K562 (cell line): ENCODE measurements at regions not wholly inside any gene's neighbourhood (a gene's known extent, or its start where the extent isn't known, plus 50 kb on each side); places are given as distances from the start of the nearest gene placed in this dataset.

Experiments
- ATAC-seq: fragments of 200-7000 bp; cut with Tn5 transposase; 3 replicates; pipeline ENCODE4 v1.9.1; 2020; ENCODE audit warnings: moderate library complexity
- BruUV-seq: library from RNA; stranded (reverse); fragments of 400-500 nt; replicated peaks from 2 replicates; lab custom pipeline; 2021; lab: Mats Ljungman, UMichigan
- CTCF ChIA-PET: fragments of 300-600 bp; formaldehyde crosslinking; extraction: SDS; loops from one replicate; lab custom pipeline; 2021; ENCODE audit warnings: low intra/inter-chr PET ratio; lab: Yijun Ruan, JAX
- POLR2A ChIA-PET: fragments of 300-600, 350-650 bp; sonication (Branson Sonifier 250); formaldehyde crosslinking; extraction: SDS; loops from one replicate; lab custom pipeline; 2021; ENCODE audit warnings: antibody characterized with exemption, inconsistent platforms; lab: Yijun Ruan, JAX
- DNase-seq, 4 experiments: peaks; one replicate each; pipeline versions ENCODE4 v3.0.0 to v3.0.0-alpha.2; 2011 to 2018; ENCODE audit warnings: low spot score in 3 of 4, mixed read lengths in 3 of 4; ENCODE audit errors: extremely low read depth in 1 of 4
- FAIRE-seq: peaks from 2 replicates; lab custom pipeline; 2011; peaks lifted over from hg19 to GRCh38; lab: Jason Lieb, UNC
- H2AFZ ChIP-seq: 2 replicates; pipeline ENCODE4 v1.6.0; 2011; ENCODE audit warnings: low read depth, low read length, control low read depth, inconsistent platforms
- H3K27ac ChIP-seq: fragments of 200-600 bp; 3 replicates; pipeline ENCODE4 v1.8.0; 2011; ENCODE audit warnings: low read depth, mild to moderate bottlenecking, control low read depth, inconsistent platforms, low read length, moderate library complexity, mixed read lengths; ENCODE audit errors: extremely low read depth
- H3K27me3 ChIP-seq, 2 experiments: fragments of 300-600 bp in 1 of 2; 2 replicates in 1 of 2; 3 replicates in 1 of 2; pipeline versions ENCODE4 v1.6.0 to v1.8.0; 2011; ENCODE audit warnings: inconsistent platforms in 2 of 2, low read length in 2 of 2, mild to moderate bottlenecking in 1 of 2, mixed read lengths in 1 of 2, moderate library complexity in 1 of 2; ENCODE audit not compliant: control insufficient read depth in 2 of 2, insufficient read depth in 2 of 2
- H3K36me3 ChIP-seq: fragments of 300-600 bp; 3 replicates; pipeline ENCODE4 v1.8.0; 2011; ENCODE audit warnings: mild to moderate bottlenecking, low read length, inconsistent platforms; ENCODE audit not compliant: control insufficient read depth, insufficient read depth
- H3K4me1 ChIP-seq, 2 experiments: fragments of 200-600 bp in 1 of 2; replicated peaks in 1 of 2; 2 replicates in 1 of 2; 3 replicates in 1 of 2; pipeline versions ENCODE4 v1.5.1 to v1.8.0; 2011; ENCODE audit warnings: inconsistent platforms in 2 of 2, low read length in 2 of 2, mild to moderate bottlenecking in 1 of 2, mixed read lengths in 1 of 2, moderate library complexity in 1 of 2; ENCODE audit not compliant: control insufficient read depth in 2 of 2, insufficient read depth in 2 of 2
- H3K4me2 ChIP-seq: 2 replicates; pipeline ENCODE4 v1.6.1; 2011; ENCODE audit warnings: low read length, control low read depth, inconsistent platforms, mixed read lengths; ENCODE audit not compliant: insufficient read depth
- H3K4me3 ChIP-seq: fragments of 200-600 bp; sonication (generic), shearing (Covaris generic); 2 replicates; pipeline ENCODE4 v1.5.1; 2016; ENCODE audit warnings: control low read depth, inconsistent platforms
- H3K79me2 ChIP-seq: fragments of 200-600 bp; 3 replicates; pipeline ENCODE4 v1.8.0; 2011; ENCODE audit warnings: low read length, inconsistent platforms; ENCODE audit not compliant: control insufficient read depth, insufficient read depth
- H3K9ac ChIP-seq, 2 experiments: 2 replicates each; pipeline versions ENCODE4 v1.6.0 to v1.6.1; 2011; ENCODE audit warnings: low read depth in 2 of 2, low read length in 2 of 2, control low read depth in 1 of 2, inconsistent platforms in 1 of 2, mild to moderate bottlenecking in 1 of 2, mixed read lengths in 1 of 2; ENCODE audit not compliant: insufficient read depth in 1 of 2
- H3K9me1 ChIP-seq: one replicate; pipeline ENCODE4 v1.6.0; 2011; ENCODE audit warnings: inconsistent platforms, mild to moderate bottlenecking, low read length, moderate library complexity; ENCODE audit not compliant: control insufficient read depth, insufficient read depth
- H3K9me3 ChIP-seq: replicated peaks from 2 replicates; pipeline ENCODE4 v1.5.1; 2011; ENCODE audit warnings: low read depth, low read length, inconsistent platforms; ENCODE audit not compliant: control insufficient read depth, insufficient read depth
- H4K20me1 ChIP-seq: replicated peaks from 2 replicates; pipeline ENCODE4 v1.6.1; 2011; ENCODE audit warnings: low read length, inconsistent platforms, mixed read lengths; ENCODE audit not compliant: control insufficient read depth, insufficient read depth
- FUS ChIP-seq: fragments of 200-400 bp; formaldehyde crosslinking; optimal IDR thresholded peaks from 2 replicates; pipeline ENCODE3; 2017; ENCODE audit warnings: low read depth, low read length
- MCM7 ChIP-seq, 2 experiments: fragments of 450-650 bp; IDR thresholded peaks; 2 replicates each; pipeline ENCODE4 v1.6.1; 2016 to 2018
- MTA1 ChIP-seq: fragments of 450-650 bp; IDR thresholded peaks from 2 replicates; pipeline ENCODE4 v1.6.1; 2017; ENCODE audit warnings: borderline replicate concordance
- PYGO2 ChIP-seq: fragments of 450-650 bp; IDR thresholded peaks from 2 replicates; pipeline ENCODE4 v1.6.1; 2016; ENCODE audit warnings: mild to moderate bottlenecking, missing genetic modification characterization, moderate library complexity, missing compliant biosample characterization
- RBM14 ChIP-seq: fragments of 200-400 bp; formaldehyde crosslinking; IDR thresholded peaks from 2 replicates; pipeline ENCODE4 v1.6.1; 2018; ENCODE audit warnings: low read depth, mild to moderate bottlenecking, low read length, moderate library complexity, borderline replicate concordance; ENCODE audit not compliant: insufficient read depth
- SAFB2 ChIP-seq: fragments of 200-400 bp; formaldehyde crosslinking; IDR thresholded peaks from 2 replicates; pipeline ENCODE4 v1.6.1; 2018; ENCODE audit warnings: borderline replicate concordance, low read length, low read depth, moderate library complexity; ENCODE audit not compliant: severe bottlenecking
- ZBTB1 ChIP-seq: sonication (generic); formaldehyde crosslinking; IDR thresholded peaks from 2 replicates; pipeline ENCODE4 v1.8.1; 2023; ENCODE audit warnings: missing genetic modification reagents, low read depth, mild to moderate bottlenecking, borderline replicate concordance
- ZNF57 ChIP-seq: fragments of 450-650 bp; formaldehyde crosslinking; IDR thresholded peaks from 2 replicates; pipeline ENCODE4 v1.4.0; 2020; ENCODE audit warnings: mild to moderate bottlenecking, moderate library complexity
- ZNF644 ChIP-seq: fragments of 200-800 bp; sonication (Bioruptor generic); IDR thresholded peaks from 2 replicates; pipeline ENCODE4 v1.6.1; 2016; ENCODE audit warnings: low read depth, missing genetic modification characterization, missing compliant biosample characterization
- in situ Hi-C: fragments of 300-500 bp; cut with MboI; formaldehyde crosslinking; loops from 4 replicates; pipeline ENCODE4 v1.15.0; 2018; ENCODE audit warnings: inconsistent platforms, mixed read lengths
- intact Hi-C: fragments of 100-400 bp; cut with micrococcal nuclease; formaldehyde crosslinking; loops from 2 replicates; pipeline ENCODE4 v1.14.2; 2022
- TF ChIP-seq, protein P1 (sequence below), 2 experiments: fragments of 450-650 bp in 1 of 2; IDR thresholded peaks; 2 replicates each; pipeline ENCODE4 v1.6.1; 2011 to 2017; ENCODE audit warnings: low read depth in 2 of 2, antibody characterized with exemption in 1 of 2, borderline replicate concordance in 1 of 2, low read length in 1 of 2, mild to moderate bottlenecking in 1 of 2, mixed read lengths in 1 of 2; ENCODE audit not compliant: control insufficient read depth in 1 of 2
- TF ChIP-seq, protein P2 (sequence below): fragments of 450-650 bp; conservative IDR thresholded peaks from 2 replicates; pipeline ENCODE4 v1.6.1; 2016; ENCODE audit warnings: missing genetic modification characterization, low read depth, mild to moderate bottlenecking, missing compliant biosample characterization, moderate library complexity
- TF ChIP-seq, protein P3 (sequence below): fragments of 250-450 bp; sonication (Bioruptor Pico); IDR thresholded peaks from 2 replicates; pipeline ENCODE4 v1.5.0; 2021; ENCODE audit warnings: mild to moderate bottlenecking, borderline replicate concordance
- TF ChIP-seq, protein P4 (sequence below): fragments of 250-450 bp; sonication (Bioruptor Pico); IDR thresholded peaks from 2 replicates; pipeline ENCODE4 v1.5.1; 2021; ENCODE audit warnings: mild to moderate bottlenecking
- TF ChIP-seq, protein P5 (sequence below): fragments of 450-650 bp; formaldehyde crosslinking; IDR thresholded peaks from 2 replicates; pipeline ENCODE4 v1.4.0; 2022; ENCODE audit warnings: mild to moderate bottlenecking, moderate library complexity

DNA sequence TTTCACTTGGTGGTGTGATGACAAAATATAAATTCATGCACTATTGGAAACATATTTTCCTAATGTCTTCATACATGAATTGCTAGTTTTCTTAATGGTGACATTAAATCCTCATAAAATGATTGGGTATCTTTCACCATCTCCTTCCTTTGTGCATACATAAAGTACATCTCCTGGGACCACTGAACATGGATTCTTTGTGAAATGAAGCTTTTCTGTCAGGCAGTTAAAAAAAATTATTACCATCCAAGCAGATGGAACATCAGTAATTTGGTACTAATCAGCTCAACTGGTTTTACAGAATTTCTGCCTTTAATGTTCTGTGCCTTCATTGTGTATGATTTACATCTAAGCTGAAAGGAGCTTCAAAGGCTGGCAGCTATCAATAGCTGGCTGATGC lies 891.7 kb upstream of the SLC10A2 start:
- no peak overlapping the region for H3K4me2 ChIP-seq
- H3K27me3 ChIP-seq = no peaks in the 10 kb centered on the region
- no peak for DNase-seq
- H4K20me1 ChIP-seq = no peaks in the 10 kb centered on the region
- H3K36me3 ChIP-seq = no peaks in the 10 kb centered on the region
- POLR2A ChIA-PET = no interaction called here
- no peak for ATAC-seq
- H3K9me1 ChIP-seq = no peaks in the 10 kb centered on the region
- CTCF ChIA-PET = no interaction called here
- no peaks in the 10 kb centered on the region for H3K4me1 ChIP-seq
- H3K9ac ChIP-seq = no peak overlapping the region
- H3K79me2 ChIP-seq = no peaks in the 10 kb centered on the region
- TF ChIP-seq ZNF644 = no peak
- TF ChIP-seq, protein P1, sequence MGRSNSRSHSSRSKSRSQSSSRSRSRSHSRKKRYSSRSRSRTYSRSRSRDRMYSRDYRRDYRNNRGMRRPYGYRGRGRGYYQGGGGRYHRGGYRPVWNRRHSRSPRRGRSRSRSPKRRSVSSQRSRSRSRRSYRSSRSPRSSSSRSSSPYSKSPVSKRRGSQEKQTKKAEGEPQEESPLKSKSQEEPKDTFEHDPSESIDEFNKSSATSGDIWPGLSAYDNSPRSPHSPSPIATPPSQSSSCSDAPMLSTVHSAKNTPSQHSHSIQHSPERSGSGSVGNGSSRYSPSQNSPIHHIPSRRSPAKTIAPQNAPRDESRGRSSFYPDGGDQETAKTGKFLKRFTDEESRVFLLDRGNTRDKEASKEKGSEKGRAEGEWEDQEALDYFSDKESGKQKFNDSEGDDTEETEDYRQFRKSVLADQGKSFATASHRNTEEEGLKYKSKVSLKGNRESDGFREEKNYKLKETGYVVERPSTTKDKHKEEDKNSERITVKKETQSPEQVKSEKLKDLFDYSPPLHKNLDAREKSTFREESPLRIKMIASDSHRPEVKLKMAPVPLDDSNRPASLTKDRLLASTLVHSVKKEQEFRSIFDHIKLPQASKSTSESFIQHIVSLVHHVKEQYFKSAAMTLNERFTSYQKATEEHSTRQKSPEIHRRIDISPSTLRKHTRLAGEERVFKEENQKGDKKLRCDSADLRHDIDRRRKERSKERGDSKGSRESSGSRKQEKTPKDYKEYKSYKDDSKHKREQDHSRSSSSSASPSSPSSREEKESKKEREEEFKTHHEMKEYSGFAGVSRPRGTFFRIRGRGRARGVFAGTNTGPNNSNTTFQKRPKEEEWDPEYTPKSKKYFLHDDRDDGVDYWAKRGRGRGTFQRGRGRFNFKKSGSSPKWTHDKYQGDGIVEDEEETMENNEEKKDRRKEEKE (IDR thresholded peaks at IDR 0.05; ENCODE audit: borderline replicate concordance in 1 of 2, control insufficient read depth in 1 of 2, low read depth in 2 of 2, low read length in 1 of 2) = no peak
- TF ChIP-seq RBM14 = no peak
- TF ChIP-seq, protein P2, sequence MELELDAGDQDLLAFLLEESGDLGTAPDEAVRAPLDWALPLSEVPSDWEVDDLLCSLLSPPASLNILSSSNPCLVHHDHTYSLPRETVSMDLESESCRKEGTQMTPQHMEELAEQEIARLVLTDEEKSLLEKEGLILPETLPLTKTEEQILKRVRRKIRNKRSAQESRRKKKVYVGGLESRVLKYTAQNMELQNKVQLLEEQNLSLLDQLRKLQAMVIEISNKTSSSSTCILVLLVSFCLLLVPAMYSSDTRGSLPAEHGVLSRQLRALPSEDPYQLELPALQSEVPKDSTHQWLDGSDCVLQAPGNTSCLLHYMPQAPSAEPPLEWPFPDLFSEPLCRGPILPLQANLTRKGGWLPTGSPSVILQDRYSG (tag) = no peak
- no peak for TF ChIP-seq MCM7 (IDR thresholded peaks at IDR 0.05)
- TF ChIP-seq, protein P3, sequence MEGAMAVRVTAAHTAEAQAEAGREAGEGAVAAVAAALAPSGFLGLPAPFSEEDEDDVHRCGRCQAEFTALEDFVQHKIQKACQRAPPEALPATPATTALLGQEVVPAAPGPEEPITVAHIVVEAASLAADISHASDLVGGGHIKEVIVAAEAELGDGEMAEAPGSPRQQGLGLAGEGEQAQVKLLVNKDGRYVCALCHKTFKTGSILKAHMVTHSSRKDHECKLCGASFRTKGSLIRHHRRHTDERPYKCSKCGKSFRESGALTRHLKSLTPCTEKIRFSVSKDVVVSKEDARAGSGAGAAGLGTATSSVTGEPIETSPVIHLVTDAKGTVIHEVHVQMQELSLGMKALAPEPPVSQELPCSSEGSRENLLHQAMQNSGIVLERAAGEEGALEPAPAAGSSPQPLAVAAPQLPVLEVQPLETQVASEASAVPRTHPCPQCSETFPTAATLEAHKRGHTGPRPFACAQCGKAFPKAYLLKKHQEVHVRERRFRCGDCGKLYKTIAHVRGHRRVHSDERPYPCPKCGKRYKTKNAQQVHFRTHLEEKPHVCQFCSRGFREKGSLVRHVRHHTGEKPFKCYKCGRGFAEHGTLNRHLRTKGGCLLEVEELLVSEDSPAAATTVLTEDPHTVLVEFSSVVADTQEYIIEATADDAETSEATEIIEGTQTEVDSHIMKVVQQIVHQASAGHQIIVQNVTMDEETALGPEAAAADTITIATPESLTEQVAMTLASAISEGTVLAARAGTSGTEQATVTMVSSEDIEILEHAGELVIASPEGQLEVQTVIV (CRISPR knock-in tag) = no peak
- TF ChIP-seq MTA1 = no peak
- TF ChIP-seq PYGO2 (tag) = no peak
- TF ChIP-seq ZNF57 (CRISPR knock-in tag) = no peak
- TF ChIP-seq, protein P4, sequence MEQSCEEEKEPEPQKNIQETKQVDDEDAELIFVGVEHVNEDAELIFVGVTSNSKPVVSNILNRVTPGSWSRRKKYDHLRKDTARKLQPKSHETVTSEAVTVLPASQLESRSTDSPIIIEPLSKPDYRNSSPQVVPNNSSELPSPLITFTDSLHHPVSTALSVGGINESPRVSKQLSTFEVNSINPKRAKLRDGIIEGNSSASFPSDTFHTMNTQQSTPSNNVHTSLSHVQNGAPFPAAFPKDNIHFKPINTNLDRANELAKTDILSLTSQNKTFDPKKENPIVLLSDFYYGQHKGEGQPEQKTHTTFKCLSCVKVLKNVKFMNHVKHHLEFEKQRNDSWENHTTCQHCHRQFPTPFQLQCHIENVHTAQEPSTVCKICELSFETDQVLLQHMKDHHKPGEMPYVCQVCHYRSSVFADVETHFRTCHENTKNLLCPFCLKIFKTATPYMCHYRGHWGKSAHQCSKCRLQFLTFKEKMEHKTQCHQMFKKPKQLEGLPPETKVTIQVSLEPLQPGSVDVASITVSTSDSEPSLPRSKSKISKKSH (CRISPR knock-in tag) = no peak
- no peak for TF ChIP-seq ZBTB1 (CRISPR knock-in tag)
- TF ChIP-seq SAFB2 = no peak
- TF ChIP-seq, protein P5, sequence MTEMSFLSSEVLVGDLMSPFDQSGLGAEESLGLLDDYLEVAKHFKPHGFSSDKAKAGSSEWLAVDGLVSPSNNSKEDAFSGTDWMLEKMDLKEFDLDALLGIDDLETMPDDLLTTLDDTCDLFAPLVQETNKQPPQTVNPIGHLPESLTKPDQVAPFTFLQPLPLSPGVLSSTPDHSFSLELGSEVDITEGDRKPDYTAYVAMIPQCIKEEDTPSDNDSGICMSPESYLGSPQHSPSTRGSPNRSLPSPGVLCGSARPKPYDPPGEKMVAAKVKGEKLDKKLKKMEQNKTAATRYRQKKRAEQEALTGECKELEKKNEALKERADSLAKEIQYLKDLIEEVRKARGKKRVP (CRISPR knock-in tag) = no peak
- TF ChIP-seq FUS = no peak
- no peak overlapping the region for H2AFZ ChIP-seq
- H3K4me3 ChIP-seq = no peak overlapping the region
- no peaks in the 10 kb centered on the region for H3K9me3 ChIP-seq
- no peak overlapping the region for H3K27ac ChIP-seq
- no peak for FAIRE-seq
- in situ Hi-C loops (no loop called here), intact Hi-C loops (no loop called here)
- BruUV-seq = no TSS peak
